Liver (tissue), 8 donors: ENCODE measurements at regions not wholly inside any gene's neighbourhood (a gene's known extent, or its start where the extent isn't known, plus 50 kb on each side); places are given as distances from the start of the nearest gene placed in this dataset.
"Not testable (repeated sequence)": the region's sequence is repeated elsewhere in the genome, so short reads cannot be mapped to it uniquely, and the experiment has no call there.

Experiments used
- DNase-seq: peaks from one replicate; pipeline ENCODE4 v3.0.0-alpha.2; 2017; ENCODE audit warnings: low spot score
- H3K27ac ChIP-seq, 2 donors: one replicate each; pipeline ENCODE4 v1.7.0; 2013; ENCODE audit warnings: inconsistent platforms in 2 of 2, low read length in 2 of 2, control low read depth in 1 of 2, low read depth in 1 of 2, mild to moderate bottlenecking in 1 of 2
- H3K27me3 ChIP-seq, 4 donors: one replicate each; pipeline versions ENCODE4 v1.6.1 to v1.7.0; 2013; ENCODE audit warnings: low read length in 3 of 4, inconsistent platforms in 1 of 4, mild to moderate bottlenecking in 1 of 4, moderate library complexity in 1 of 4; ENCODE audit not compliant: control insufficient read depth in 4 of 4, insufficient read depth in 4 of 4
- H3K36me3 ChIP-seq, 4 donors: one replicate each; pipeline versions ENCODE4 v1.6.1 to v1.7.0; 2013; ENCODE audit warnings: low read length in 3 of 4, mild to moderate bottlenecking in 3 of 4, low read depth in 1 of 4, moderate library complexity in 1 of 4; ENCODE audit not compliant: control insufficient read depth in 4 of 4, insufficient read depth in 3 of 4
- H3K4me1 ChIP-seq, 4 donors: one replicate each; pipeline versions ENCODE4 v1.6.1 to v1.7.0; 2013; ENCODE audit warnings: low read length in 3 of 4, mild to moderate bottlenecking in 3 of 4, moderate library complexity in 1 of 4; ENCODE audit not compliant: control insufficient read depth in 4 of 4, insufficient read depth in 4 of 4
- H3K4me3 ChIP-seq, 3 donors: one replicate each; pipeline versions ENCODE4 v1.6.1 to v1.7.0; 2013; ENCODE audit warnings: low read length in 3 of 3, control low read depth in 1 of 3, low read depth in 1 of 3, mild to moderate bottlenecking in 1 of 3
- H3K9ac ChIP-seq, 2 donors: one replicate each; pipeline ENCODE4 v1.7.0; 2013; ENCODE audit warnings: low read length in 2 of 2, mild to moderate bottlenecking in 2 of 2, moderate library complexity in 2 of 2, control low read depth in 1 of 2, low read depth in 1 of 2
- H3K9me3 ChIP-seq, 4 donors: one replicate each; pipeline versions ENCODE4 v1.6.1 to v1.7.0; 2013; ENCODE audit warnings: low read length in 3 of 4; ENCODE audit not compliant: control insufficient read depth in 4 of 4
- ATF3 ChIP-seq: IDR thresholded peaks from 2 replicates; pipeline ENCODE4 v1.6.1; 2016; ENCODE audit warnings: antibody characterized with exemption
- CTCF ChIP-seq: fragments of 150-350 bp; IDR thresholded peaks from 2 replicates; pipeline ENCODE4 v1.5.1; 2017; ENCODE audit warnings: improper control_type of control experiment, low read depth, low read length; ENCODE audit not compliant: missing input control
- EGR1 ChIP-seq, 2 donors: IDR thresholded peaks; 2 replicates each; pipeline ENCODE4 v1.6.1; 2016 to 2018; ENCODE audit warnings: antibody characterized with exemption in 2 of 2, low read depth in 2 of 2
- FOXA1 ChIP-seq: IDR thresholded peaks from 2 replicates; pipeline ENCODE4 v1.6.1; 2016; ENCODE audit warnings: antibody characterized with exemption
- GABPA ChIP-seq, 2 donors: IDR thresholded peaks in 1 of 2; conservative IDR thresholded peaks in 1 of 2; 2 replicates each; pipeline ENCODE4 v1.6.1; 2016; ENCODE audit warnings: antibody characterized with exemption in 2 of 2, mild to moderate bottlenecking in 1 of 2, moderate library complexity in 1 of 2
- HNF4A ChIP-seq, 2 donors: conservative IDR thresholded peaks; 2 replicates each; pipeline ENCODE4 v1.6.1; 2016; ENCODE audit warnings: antibody characterized with exemption in 2 of 2, mild to moderate bottlenecking in 2 of 2
- HNF4G ChIP-seq: IDR thresholded peaks from 2 replicates; pipeline ENCODE4 v1.6.1; 2016; ENCODE audit warnings: antibody characterized with exemption
- MAX ChIP-seq: IDR thresholded peaks from 2 replicates; pipeline ENCODE4 v1.6.1; 2016; ENCODE audit warnings: antibody characterized with exemption
- RAD21 ChIP-seq, 2 donors: IDR thresholded peaks; 2 replicates each; pipeline ENCODE4 v1.6.1; 2016; ENCODE audit warnings: antibody characterized with exemption in 2 of 2, mild to moderate bottlenecking in 2 of 2
- RXRA ChIP-seq, 2 donors: IDR thresholded peaks; 2 replicates each; pipeline ENCODE4 v1.6.1; 2017 to 2018; ENCODE audit warnings: antibody characterized with exemption in 2 of 2, mild to moderate bottlenecking in 1 of 2
- SP1 ChIP-seq: IDR thresholded peaks from 2 replicates; pipeline ENCODE4 v1.6.1; 2018; ENCODE audit warnings: antibody characterized with exemption, mild to moderate bottlenecking
- TAF1 ChIP-seq: conservative IDR thresholded peaks from 2 replicates; pipeline ENCODE4 v1.6.1; 2016; ENCODE audit warnings: antibody characterized with exemption, mild to moderate bottlenecking
- YY1 ChIP-seq: IDR thresholded peaks from 2 replicates; pipeline ENCODE4 v1.6.1; 2016; ENCODE audit warnings: antibody characterized with exemption, mild to moderate bottlenecking
- ZBTB33 ChIP-seq: IDR thresholded peaks from 2 replicates; pipeline ENCODE4 v1.6.1; 2016; ENCODE audit warnings: antibody characterized with exemption
- WGBS: extraction: QIAGEN DNeasy Blood & Tissue Kit; methylation state at CpG from one replicate; pipeline ENCODE4 v1.1.7; 2013; 5-methylcytosine and 5-hydroxymethylcytosine counted together
- donor health status: healthy.
- donor health status: healthy.
- donor health status: healthy.
- donor health status: healthy.
- donor health status: healthy.

- H3K36me3 ChIP-seq, H3K9me3 ChIP-seq, DNase-seq, H3K9ac ChIP-seq, H3K4me3 ChIP-seq, H3K4me1 ChIP-seq, H3K27ac ChIP-seq, H3K27me3 ChIP-seq: not testable (repeated sequence)
- 62% methylated on average over 3 of the region's 3 CpGs for WGBS
Observed at GRCh38 chr6:111949984-111950383, 76.7 kb upstream of the FYN start.

- WGBS = 91% methylated on average over 11 of the region's 11 CpGs
- no peak for DNase-seq
- Histone ChIP-seq H3K36me3 (no peaks in the 10 kb centered on the region), H3K27ac (no peak overlapping the region), H3K27me3 (no peaks in the 10 kb centered on the region), H3K4me3 (no peak overlapping the region), H3K9ac (no peak overlapping the region), H3K9me3 (no peaks in the 10 kb centered on the region), H3K4me1 (no peaks in the 10 kb centered on the region)
- TF ChIP-seq GABPA (IDR thresholded peaks at IDR 0.05 in 1 of 2, conservative IDR thresholded peaks at IDR 0.05 in 1 of 2) = no peak
- TF ChIP-seq MAX = no peak
- TF ChIP-seq RXRA (IDR thresholded peaks at IDR 0.05) = no peak
- TF ChIP-seq FOXA1 = no peak
- TF ChIP-seq TAF1 = no peak
- TF ChIP-seq HNF4G = no peak
- TF ChIP-seq HNF4A (conservative IDR thresholded peaks at IDR 0.05) = no peak
- no peak for TF ChIP-seq YY1
Observed at GRCh38 chr6:111950661-111951496, 77.6 kb upstream of the FYN start.

- Histone ChIP-seq H3K27ac (no peak overlapping the region), H3K4me1 (no peaks in the 10 kb centered on the region), H3K36me3 (no peaks in the 10 kb centered on the region), H3K27me3 (no peaks in the 10 kb centered on the region), H3K4me3 (no peak overlapping the region), H3K9ac (no peak overlapping the region), H3K9me3 (no peaks in the 10 kb centered on the region)
- no peak for DNase-seq
- 92% methylated on average over 7 of the region's 7 CpGs for WGBS
- TF ChIP-seq HNF4G = no peak
- no peak for TF ChIP-seq RAD21 (IDR thresholded peaks at IDR 0.05)
- no peak for TF ChIP-seq CTCF
- TF ChIP-seq GABPA (IDR thresholded peaks at IDR 0.05 in 1 of 2, conservative IDR thresholded peaks at IDR 0.05 in 1 of 2) = no peak
- no peak for TF ChIP-seq ZBTB33
- TF ChIP-seq HNF4A (conservative IDR thresholded peaks at IDR 0.05) = no peak
- TF ChIP-seq RXRA (IDR thresholded peaks at IDR 0.05) = no peak
- no peak for TF ChIP-seq ATF3
- TF ChIP-seq SP1 = no peak
- TF ChIP-seq EGR1 (IDR thresholded peaks at IDR 0.05; ENCODE audit: low read depth in 2 of 2) = no peak
Observed at GRCh38 chr6:111951497-111952085, 78.3 kb upstream of the FYN start.
